BE2C (cell line): ENCODE measurements at regions not wholly inside any gene's neighbourhood (a gene's known extent, or its start where the extent isn't known, plus 50 kb on each side); places are given as distances from the start of the nearest gene placed in this dataset.

ENCODE experiments used
- DNase-seq: peaks from one replicate; pipeline ENCODE4 v3.0.0-alpha.2; 2020
- H3K27me3 ChIP-seq: fragments of 250-450 bp; sonication (Bioruptor Pico); 2 replicates; pipeline ENCODE4 v1.5.1; 2020; ENCODE audit warnings: mild to moderate bottlenecking
- H3K36me3 ChIP-seq: fragments of 250-450 bp; sonication (Bioruptor Pico); 2 replicates; pipeline ENCODE4 v1.5.1; 2020; ENCODE audit warnings: mild to moderate bottlenecking
- H3K4me1 ChIP-seq: fragments of 250-450 bp; sonication (Bioruptor Pico); 2 replicates; pipeline ENCODE4 v1.5.1; 2020
- H3K4me3 ChIP-seq: 2 replicates; pipeline ENCODE4 v1.5.1; 2011; ENCODE audit warnings: low read depth, low read length
- H3K9me3 ChIP-seq: fragments of 250-450 bp; sonication (Bioruptor Pico); 2 replicates; pipeline ENCODE4 v1.5.1; 2020
- TF ChIP-seq, protein P1 (sequence below): IDR thresholded peaks from 2 replicates; pipeline ENCODE4 v1.5.1; 2012; ENCODE audit warnings: mild to moderate bottlenecking, low read depth, low read length

DNA sequence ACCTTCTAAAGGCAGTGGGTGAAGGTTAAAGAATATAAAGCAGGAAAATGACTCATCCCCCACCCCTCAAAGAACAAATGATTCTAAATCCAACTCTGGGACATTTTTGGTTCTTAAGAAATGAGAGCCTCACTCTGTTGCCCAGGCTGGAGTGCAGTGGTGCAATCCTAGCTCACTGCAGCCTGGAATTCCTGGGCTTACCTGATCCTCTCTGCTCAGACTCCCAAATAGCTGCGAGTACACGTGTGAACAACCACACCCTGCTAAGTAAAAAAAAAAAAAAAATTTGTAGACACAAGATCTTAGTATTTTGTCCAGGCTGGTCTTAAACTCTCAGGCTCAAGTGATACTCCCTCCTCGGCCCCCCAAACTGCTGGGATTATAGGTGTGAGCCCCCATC lies 298.8 kb upstream of the MAF start:
- Histone ChIP-seq H3K9me3 (no peaks in the 10 kb centered on the region), H3K36me3 (no peaks in the 10 kb centered on the region), H3K27me3 (no peaks in the 10 kb centered on the region), H3K4me1 (no peaks in the 10 kb centered on the region), H3K4me3 (no peak overlapping the region)
- TF ChIP-seq, protein P1, sequence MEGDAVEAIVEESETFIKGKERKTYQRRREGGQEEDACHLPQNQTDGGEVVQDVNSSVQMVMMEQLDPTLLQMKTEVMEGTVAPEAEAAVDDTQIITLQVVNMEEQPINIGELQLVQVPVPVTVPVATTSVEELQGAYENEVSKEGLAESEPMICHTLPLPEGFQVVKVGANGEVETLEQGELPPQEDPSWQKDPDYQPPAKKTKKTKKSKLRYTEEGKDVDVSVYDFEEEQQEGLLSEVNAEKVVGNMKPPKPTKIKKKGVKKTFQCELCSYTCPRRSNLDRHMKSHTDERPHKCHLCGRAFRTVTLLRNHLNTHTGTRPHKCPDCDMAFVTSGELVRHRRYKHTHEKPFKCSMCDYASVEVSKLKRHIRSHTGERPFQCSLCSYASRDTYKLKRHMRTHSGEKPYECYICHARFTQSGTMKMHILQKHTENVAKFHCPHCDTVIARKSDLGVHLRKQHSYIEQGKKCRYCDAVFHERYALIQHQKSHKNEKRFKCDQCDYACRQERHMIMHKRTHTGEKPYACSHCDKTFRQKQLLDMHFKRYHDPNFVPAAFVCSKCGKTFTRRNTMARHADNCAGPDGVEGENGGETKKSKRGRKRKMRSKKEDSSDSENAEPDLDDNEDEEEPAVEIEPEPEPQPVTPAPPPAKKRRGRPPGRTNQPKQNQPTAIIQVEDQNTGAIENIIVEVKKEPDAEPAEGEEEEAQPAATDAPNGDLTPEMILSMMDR = no peak
- no peak for DNase-seq

DNA sequence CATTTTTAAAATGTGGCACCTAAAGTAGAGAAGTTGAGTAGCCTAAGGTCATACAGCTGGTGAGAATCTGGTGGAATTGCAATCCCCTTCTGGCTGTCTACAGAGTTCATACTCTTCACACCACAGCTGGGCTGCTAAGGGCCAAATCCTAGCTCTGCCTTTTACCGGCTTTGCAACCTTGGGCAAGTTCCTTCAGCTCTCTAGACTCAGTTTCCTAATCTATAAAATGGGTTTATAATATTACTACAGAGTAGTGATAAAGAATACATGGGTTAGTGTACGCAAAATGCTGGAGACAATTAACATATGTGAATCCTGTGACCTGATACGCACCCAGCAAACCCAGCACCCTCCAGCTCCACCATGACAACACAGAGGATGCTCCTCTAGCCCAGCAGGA lies 298.2 kb upstream of the MAF start:
- no peaks in the 10 kb centered on the region for H3K9me3 ChIP-seq
- DNase-seq = no peak
- no peaks in the 10 kb centered on the region for H3K36me3 ChIP-seq
- H3K27me3 ChIP-seq = no peaks in the 10 kb centered on the region
- H3K4me1 ChIP-seq = no peaks in the 10 kb centered on the region
- TF ChIP-seq, protein P1 = no peak
- H3K4me3 ChIP-seq = no peak overlapping the region

DNA sequence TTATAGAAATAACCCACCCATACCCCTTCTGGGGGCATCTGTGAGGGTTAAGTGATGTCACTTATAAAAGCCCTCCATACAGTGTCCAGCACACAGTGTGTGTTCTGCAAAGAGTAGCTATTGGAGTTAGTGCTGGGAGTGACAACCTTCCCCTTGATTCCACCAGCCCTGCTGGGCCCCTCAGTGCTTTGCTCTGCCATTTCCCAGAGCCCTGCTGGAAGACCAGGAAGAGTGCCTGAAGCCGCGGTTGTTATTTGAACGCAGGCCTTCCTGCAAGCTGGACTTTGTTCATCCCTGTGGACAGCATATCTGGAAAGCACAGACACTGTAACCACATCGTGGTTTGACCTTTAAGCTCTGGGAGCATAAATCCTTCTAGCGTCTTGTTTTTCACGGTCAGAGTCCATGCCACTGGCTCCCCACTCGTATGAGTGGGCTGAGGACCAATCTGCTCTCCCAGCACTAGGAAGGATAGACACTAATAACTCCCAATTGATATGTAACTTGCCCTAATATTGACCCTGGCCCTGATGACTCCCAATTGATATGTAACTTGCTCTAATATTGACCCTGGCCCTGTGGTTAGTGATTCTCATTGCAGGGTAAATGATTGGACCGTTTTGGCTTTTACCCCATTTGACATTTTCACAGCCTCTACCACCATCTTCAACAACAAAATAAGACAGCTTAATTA lies 297.1 kb upstream of the MAF start:
- no peaks in the 10 kb centered on the region for H3K27me3 ChIP-seq
- DNase-seq = no peak
- no peaks in the 10 kb centered on the region for H3K9me3 ChIP-seq
- no peak overlapping the region for H3K4me3 ChIP-seq
- no peaks in the 10 kb centered on the region for H3K36me3 ChIP-seq
- TF ChIP-seq, protein P1 = no peak
- no peaks in the 10 kb centered on the region for H3K4me1 ChIP-seq

DNA sequence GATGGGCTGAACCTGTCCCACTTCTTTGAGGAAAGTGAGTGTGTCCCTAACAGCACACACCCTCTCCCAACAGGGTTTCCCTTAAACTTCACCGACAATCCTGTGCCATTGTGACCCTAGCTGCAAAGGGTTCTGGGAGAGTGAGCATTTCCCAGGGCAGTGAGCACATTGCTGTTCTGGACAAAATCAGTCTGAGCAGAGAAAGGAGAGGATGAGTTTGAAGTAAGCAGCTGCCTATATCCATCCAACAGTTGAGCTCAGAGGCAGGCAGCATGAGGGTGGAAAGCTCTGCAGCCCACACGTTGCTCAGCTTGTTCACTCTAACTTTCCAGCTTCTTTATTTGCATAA lies 296.5 kb upstream of the MAF start:
- H3K36me3 ChIP-seq = no peaks in the 10 kb centered on the region
- TF ChIP-seq, protein P1 = no peak
- H3K4me3 ChIP-seq = no peak overlapping the region
- H3K9me3 ChIP-seq = no peaks in the 10 kb centered on the region
- DNase-seq = no peak
- H3K27me3 ChIP-seq = no peaks in the 10 kb centered on the region
- H3K4me1 ChIP-seq = no peaks in the 10 kb centered on the region

DNA sequence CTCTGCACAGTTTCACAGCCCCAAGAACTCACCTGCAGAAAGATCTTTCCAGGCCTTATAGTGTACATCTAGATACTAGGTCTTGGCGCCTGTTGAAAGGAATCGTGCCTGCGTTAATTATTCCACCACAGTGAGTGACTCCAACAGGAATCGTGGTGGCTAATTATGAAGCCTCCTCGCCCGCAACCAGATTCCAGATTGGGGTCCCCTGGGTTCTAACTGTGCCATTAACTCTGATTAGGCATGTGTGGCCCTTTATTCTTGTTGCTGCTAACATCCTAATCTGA lies 295.3 kb upstream of the MAF start:
- Histone ChIP-seq H3K4me3 (no peak overlapping the region), H3K9me3 (no peaks in the 10 kb centered on the region), H3K4me1 (no peaks in the 10 kb centered on the region), H3K27me3 (no peaks in the 10 kb centered on the region), H3K36me3 (no peaks in the 10 kb centered on the region)
- TF ChIP-seq, protein P1 = no peak
- DNase-seq = no peak

DNA sequence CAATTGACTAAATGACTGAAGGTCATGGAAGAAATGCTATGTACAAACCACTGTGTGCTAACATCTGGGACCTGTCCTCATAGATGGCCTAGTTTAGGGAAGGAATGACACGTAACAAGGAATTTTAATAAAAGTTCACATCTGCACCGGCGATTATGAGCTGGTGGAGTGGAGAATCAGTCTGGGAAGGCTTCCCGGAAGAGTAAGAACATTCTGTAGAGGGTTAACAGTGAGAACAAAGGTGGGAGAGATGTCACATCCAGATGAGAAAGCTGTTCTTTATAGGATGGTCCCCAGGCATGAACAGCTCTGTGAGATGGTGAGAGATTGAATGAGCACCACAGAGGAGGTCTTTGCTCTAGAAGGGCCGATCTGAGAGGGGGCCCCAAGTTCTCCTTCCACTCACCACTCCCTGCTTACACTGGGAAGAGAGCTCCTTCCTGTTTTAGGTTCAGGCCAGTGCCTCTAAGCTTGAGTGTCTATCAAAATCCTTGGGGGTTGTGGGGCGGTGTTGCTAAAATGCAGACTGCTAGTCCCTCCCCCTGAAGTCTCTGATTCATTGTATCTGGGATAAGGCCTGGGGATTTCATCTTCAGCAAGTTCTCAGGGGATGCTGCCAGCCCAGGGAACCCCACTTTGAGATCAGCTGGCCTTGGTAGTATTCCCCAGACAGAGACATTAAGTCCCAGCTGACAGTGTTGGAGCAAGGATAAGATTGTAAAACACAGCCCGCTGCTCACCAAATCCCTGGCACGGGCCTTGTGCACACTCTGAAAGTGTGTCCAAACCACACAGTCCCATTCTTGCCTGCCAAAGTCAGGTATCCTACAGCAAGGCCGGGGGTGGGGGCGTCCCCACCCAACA lies 294.7 kb upstream of the MAF start:
- no peaks in the 10 kb centered on the region for H3K36me3 ChIP-seq
- no peak for DNase-seq
- H3K4me1 ChIP-seq = no peaks in the 10 kb centered on the region
- no peaks in the 10 kb centered on the region for H3K9me3 ChIP-seq
- TF ChIP-seq, protein P1 = no peak
- H3K27me3 ChIP-seq = no peaks in the 10 kb centered on the region
- no peak overlapping the region for H3K4me3 ChIP-seq
